ENCODE measurements at regions not wholly inside any gene's neighbourhood (a gene's known extent, or its start where the extent isn't known, plus 50 kb on each side); places are given as distances from the start of the nearest gene placed in this dataset.

DNA sequence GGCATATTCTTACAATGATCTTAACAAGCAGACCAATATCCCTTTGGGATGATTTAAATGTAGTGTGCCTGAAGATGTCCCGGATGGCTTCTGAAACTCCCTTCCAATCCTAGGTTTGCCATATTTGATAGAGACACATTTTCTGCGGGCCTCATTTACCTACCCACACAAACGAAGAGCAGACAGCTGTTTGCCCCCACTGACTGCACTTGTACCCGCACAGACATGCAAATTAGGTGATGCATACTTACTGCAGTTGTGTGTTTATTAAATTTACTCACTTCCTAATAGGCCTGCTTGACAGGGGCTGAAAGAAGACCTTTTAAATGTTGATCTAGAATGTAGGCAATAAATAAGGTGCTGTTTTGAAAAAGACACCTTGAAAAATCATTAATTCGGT, 257.9 kb upstream of the RRP15 start:
- TF ChIP-seq EZH2 (IDR thresholded peaks at IDR 0.05), result no peak
- no peak for TF ChIP-seq POLR2AphosphoS5 (IDR thresholded peaks at IDR 0.05; ENCODE audit: borderline replicate concordance, low read depth, low read length)

Measured in SK-N-MC (cell line).